SK-N-SH (cell line): ENCODE measurements at regions not wholly inside any gene's neighbourhood (a gene's known extent, or its start where the extent isn't known, plus 50 kb on each side); places are given as distances from the start of the nearest gene placed in this dataset.

Experiments used
- CTCF ChIA-PET: fragments of 300-600, 350-600 bp; formaldehyde crosslinking; extraction: SDS; loops from one replicate; lab custom pipeline; 2021; lab: Yijun Ruan, JAX
- POLR2A ChIA-PET: fragments of 350-600 bp; sonication (Branson Sonifier 250); formaldehyde crosslinking; extraction: SDS; loops from one replicate; lab custom pipeline; 2020; ENCODE audit warnings: antibody characterized with exemption, inconsistent platforms; lab: Yijun Ruan, JAX
- DNase-seq: peaks from one replicate; pipeline ENCODE4 v3.0.0; 2012
- H2AFZ ChIP-seq: fragments of 200-600 bp; sonication (generic); 2 replicates; pipeline ENCODE4 v1.8.1; 2016; ENCODE audit warnings: antibody characterized with exemption, mild to moderate bottlenecking, low read depth
- H3F3A ChIP-seq: fragments of 200-600 bp; sonication (generic); replicated peaks from 2 replicates; pipeline ENCODE3; 2016; ENCODE audit warnings: antibody characterized with exemption, mild to moderate bottlenecking; ENCODE audit not compliant: insufficient read depth
- H3K27ac ChIP-seq, 2 experiments: fragments of 200-500 bp in 1 of 2; fragments of 200-600 bp in 1 of 2; sonication (Bioruptor generic) in 1 of 2; sonication (generic), shearing (Covaris generic) in 1 of 2; 2 replicates each; pipeline versions ENCODE4 v1.5.1 to v1.6.1; 2014 to 2016; ENCODE audit warnings: low read depth in 2 of 2, inconsistent platforms in 1 of 2, low read length in 1 of 2, mild to moderate bottlenecking in 1 of 2, mixed read lengths in 1 of 2
- H3K27me3 ChIP-seq: fragments of 200-600 bp; sonication (generic), shearing (Covaris generic); 2 replicates; pipeline ENCODE4 v1.6.1; 2016; ENCODE audit warnings: mixed run types; ENCODE audit not compliant: insufficient read depth
- H3K36me3 ChIP-seq, 2 experiments: fragments of 200-500 bp in 1 of 2; fragments of 200-600 bp in 1 of 2; sonication (Bioruptor generic) in 1 of 2; sonication (generic) in 1 of 2; replicated peaks in 1 of 2; 2 replicates each; pipeline versions ENCODE3 to v1.5.1; 2014 to 2016; ENCODE audit warnings: low read length in 1 of 2, mild to moderate bottlenecking in 1 of 2; ENCODE audit not compliant: insufficient read depth in 2 of 2, control insufficient read depth in 1 of 2
- H3K4me1 ChIP-seq, 2 experiments: fragments of 200-500 bp in 1 of 2; fragments of 200-600 bp in 1 of 2; sonication (Bioruptor generic) in 1 of 2; sonication (generic), shearing (Covaris generic) in 1 of 2; 2 replicates each; pipeline versions ENCODE4 v1.5.1 to v1.6.1; 2014 to 2016; ENCODE audit warnings: low read depth in 1 of 2, low read length in 1 of 2, mixed run types in 1 of 2; ENCODE audit not compliant: insufficient read depth in 2 of 2, control insufficient read depth in 1 of 2
- H3K4me2 ChIP-seq: fragments of 200-600 bp; sonication (generic), shearing (Covaris generic); 2 replicates; pipeline ENCODE4 v1.6.1; 2017; ENCODE audit warnings: mixed run types
- H3K4me3 ChIP-seq, 2 experiments: fragments of 200-500 bp in 1 of 2; fragments of 200-600 bp in 1 of 2; sonication (Bioruptor generic) in 1 of 2; sonication (generic), shearing (Covaris generic) in 1 of 2; 2 replicates each; pipeline versions ENCODE4 v1.5.1 to v1.8.1; 2014 to 2016; ENCODE audit warnings: low read depth in 2 of 2, inconsistent platforms in 1 of 2, low read length in 1 of 2, mild to moderate bottlenecking in 1 of 2, mixed read lengths in 1 of 2, moderate library complexity in 1 of 2
- H3K79me2 ChIP-seq: fragments of 200-600 bp; sonication (generic); 2 replicates; pipeline ENCODE4 v1.8.1; 2017; ENCODE audit warnings: mild to moderate bottlenecking; ENCODE audit not compliant: insufficient read depth
- H3K9ac ChIP-seq: fragments of 200-600 bp; sonication (generic); 2 replicates; pipeline ENCODE4 v1.6.1; 2017; ENCODE audit warnings: mixed run types
- H3K9me2 ChIP-seq: fragments of 200-600 bp; sonication (generic); 2 replicates; pipeline ENCODE4 v1.6.1; 2017; ENCODE audit warnings: mixed run types
- H3K9me3 ChIP-seq: fragments of 200-600 bp; sonication (generic); 2 replicates; pipeline ENCODE4 v1.6.1; 2017; ENCODE audit warnings: mixed run types, mild to moderate bottlenecking, moderate library complexity
- H4K20me1 ChIP-seq: fragments of 200-600 bp; sonication (generic); 2 replicates; pipeline ENCODE4 v1.6.1; 2017; ENCODE audit warnings: mild to moderate bottlenecking, mixed run types; ENCODE audit not compliant: insufficient read depth
- CHD2 ChIP-seq: fragments of 150-350 bp; IDR thresholded peaks from 2 replicates; pipeline ENCODE4 v1.6.1; 2018; ENCODE audit warnings: low read length; ENCODE audit not compliant: partially characterized antibody
- CTCF ChIP-seq: fragments of 200-600 bp; sonication (generic); IDR thresholded peaks from 2 replicates; pipeline ENCODE4 v1.6.1; 2017; ENCODE audit warnings: antibody characterized with exemption, mild to moderate bottlenecking, moderate library complexity
- ELF1 ChIP-seq: IDR thresholded peaks from 2 replicates; pipeline ENCODE4 v1.4.0; 2012
- EP300 ChIP-seq, 2 experiments: IDR thresholded peaks; 2 replicates each; pipeline versions ENCODE4 v1.4.0 to v1.6.1; 2012; ENCODE audit warnings: borderline replicate concordance in 1 of 2, low read depth in 1 of 2, low read length in 1 of 2
- FOXJ3 ChIP-seq: sonication (generic); formaldehyde crosslinking; IDR thresholded peaks from 2 replicates; pipeline ENCODE4 v1.5.1; 2020; ENCODE audit warnings: mild to moderate bottlenecking, missing genetic modification reagents
- FOXM1 ChIP-seq: IDR thresholded peaks from 2 replicates; pipeline ENCODE4 v1.4.0; 2012; ENCODE audit warnings: low read depth, mild to moderate bottlenecking
- GATA2 ChIP-seq: sonication (generic); formaldehyde crosslinking; IDR thresholded peaks from 2 replicates; pipeline ENCODE4 v1.5.0; 2020; ENCODE audit warnings: mild to moderate bottlenecking, missing genetic modification reagents
- NFIC ChIP-seq: IDR thresholded peaks from 2 replicates; pipeline ENCODE4 v1.4.0; 2012; ENCODE audit warnings: borderline replicate concordance
- POLR2AphosphoS5 ChIP-seq: IDR thresholded peaks from 2 replicates; pipeline ENCODE4 v1.6.1; 2012; ENCODE audit warnings: low read depth, low read length
- RAD21 ChIP-seq: IDR thresholded peaks from 2 replicates; pipeline ENCODE4 v1.6.1; 2012; ENCODE audit warnings: mild to moderate bottlenecking, low read length
- REST ChIP-seq: IDR thresholded peaks from 2 replicates; pipeline ENCODE4 v1.6.1; 2012; ENCODE audit warnings: mild to moderate bottlenecking, low read depth, low read length, moderate library complexity
- TAF1 ChIP-seq: IDR thresholded peaks from 2 replicates; pipeline ENCODE4 v1.6.1; 2012; ENCODE audit warnings: low read depth, mild to moderate bottlenecking, low read length, moderate library complexity, borderline replicate concordance
- USF2 ChIP-seq: fragments of 150-350 bp; IDR thresholded peaks from 2 replicates; pipeline ENCODE4 v1.6.1; 2017; ENCODE audit warnings: antibody characterized with exemption, low read length, low read depth, borderline replicate concordance
- WGBS: methylation state at CpG from one replicate; pipeline ENCODE4 v1.1.6; 2017; ENCODE audit warnings: low lambda C conversion rate; 5-methylcytosine and 5-hydroxymethylcytosine counted together
- TF ChIP-seq, protein P1 (sequence below): IDR thresholded peaks from 2 replicates; pipeline ENCODE4; 2012
- TF ChIP-seq, protein P2 (sequence below): IDR thresholded peaks from 2 replicates; pipeline ENCODE4 v1.4.0; 2012; ENCODE audit warnings: low read depth, borderline replicate concordance

DNA sequence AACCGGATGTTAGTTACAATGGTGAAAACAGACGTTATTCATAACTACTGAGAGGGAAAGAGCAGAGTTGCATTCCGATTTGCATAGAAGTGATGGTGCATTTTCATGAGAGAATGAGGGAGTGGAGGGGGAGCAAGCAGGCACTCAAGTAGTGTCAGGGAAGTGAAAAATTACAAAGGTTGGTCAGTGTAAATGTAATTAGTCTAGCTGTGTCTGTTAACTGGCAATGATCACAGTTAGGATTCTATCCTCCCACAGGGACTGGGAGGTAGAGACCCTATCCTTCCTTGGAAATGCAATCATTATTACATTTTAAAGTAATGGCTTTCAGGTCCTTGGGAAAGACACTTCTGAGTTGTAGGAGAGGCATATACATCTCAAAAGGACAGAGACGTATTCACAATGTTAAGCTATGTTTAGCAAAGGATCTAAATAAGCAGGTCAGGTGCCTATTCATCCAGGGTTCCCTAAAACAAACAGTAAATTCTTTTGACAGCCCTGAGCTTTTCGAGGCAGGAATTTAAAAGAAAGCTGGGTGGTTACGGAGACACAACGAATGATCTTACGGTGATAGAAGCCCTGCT lies 1671.8 kb upstream of the DDX18 start:
- TF ChIP-seq EP300 (IDR thresholded peaks at IDR 0.05; ENCODE audit: borderline replicate concordance in 1 of 2, low read depth in 1 of 2, low read length in 1 of 2), result no peak
- no peak for TF ChIP-seq POLR2AphosphoS5
- TF ChIP-seq CHD2, result no peak
- TF ChIP-seq, protein P1, sequence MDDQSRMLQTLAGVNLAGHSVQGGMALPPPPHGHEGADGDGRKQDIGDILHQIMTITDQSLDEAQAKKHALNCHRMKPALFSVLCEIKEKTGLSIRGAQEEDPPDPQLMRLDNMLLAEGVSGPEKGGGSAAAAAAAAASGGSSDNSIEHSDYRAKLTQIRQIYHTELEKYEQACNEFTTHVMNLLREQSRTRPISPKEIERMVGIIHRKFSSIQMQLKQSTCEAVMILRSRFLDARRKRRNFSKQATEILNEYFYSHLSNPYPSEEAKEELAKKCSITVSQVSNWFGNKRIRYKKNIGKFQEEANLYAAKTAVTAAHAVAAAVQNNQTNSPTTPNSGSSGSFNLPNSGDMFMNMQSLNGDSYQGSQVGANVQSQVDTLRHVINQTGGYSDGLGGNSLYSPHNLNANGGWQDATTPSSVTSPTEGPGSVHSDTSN, result no peak
- TF ChIP-seq REST, result no peak
- no peak for TF ChIP-seq USF2
- TF ChIP-seq NFIC, result no peak
- TF ChIP-seq FOXM1, result no peak
- no peak for TF ChIP-seq RAD21
- no peak for TF ChIP-seq FOXJ3 (CRISPR knock-in tag)
- TF ChIP-seq ELF1, result no peak
- TF ChIP-seq TAF1, result no peak
- DNase-seq, result no peak
- Histone ChIP-seq H3K9me3 (no peaks in the 10 kb centered on the region; the same call in 1 of the 2 replicates), H2AFZ (no peak overlapping the region), H3F3A (no peaks in the 10 kb centered on the region), H3K9ac (no peak overlapping the region), H4K20me1 (no peaks in the 10 kb centered on the region), H3K4me1 (no peaks in the 10 kb centered on the region), H3K27me3 (no peaks in the 10 kb centered on the region), H3K36me3 (no peaks in the 10 kb centered on the region), H3K4me3 (no peak overlapping the region), H3K9me2 (no peaks in the 10 kb centered on the region), H3K79me2 (no peaks in the 10 kb centered on the region), H3K4me2 (no peak overlapping the region), H3K27ac (no peak overlapping the region)
- WGBS, result 24% methylated on average over 8 of the region's 8 CpGs
- ChIA-PET CTCF (no interaction called here), POLR2A (no interaction called here)

GRCh38 chr2:116145031-116145430 lies 1669.5 kb upstream of the DDX18 start:
- H3F3A ChIP-seq, result no peaks in the 10 kb centered on the region
- H3K9me3 ChIP-seq, result no peaks in the 10 kb centered on the region; the same call in 1 of the 2 replicates
- POLR2A ChIA-PET, result no interaction called here
- 8% methylated on average over 4 of the region's 4 CpGs for WGBS
- H3K27me3 ChIP-seq, result no peaks in the 10 kb centered on the region
- H2AFZ ChIP-seq, result no peak overlapping the region
- H3K4me2 ChIP-seq, result no peak overlapping the region
- H4K20me1 ChIP-seq, result no peaks in the 10 kb centered on the region
- no peak overlapping the region for H3K9ac ChIP-seq
- H3K9me2 ChIP-seq, result no peaks in the 10 kb centered on the region
- no peaks in the 10 kb centered on the region for H3K4me1 ChIP-seq
- no peak for DNase-seq
- no peaks in the 10 kb centered on the region for H3K79me2 ChIP-seq
- no peaks in the 10 kb centered on the region for H3K36me3 ChIP-seq
- CTCF ChIA-PET, result no interaction called here
- no peak overlapping the region for H3K4me3 ChIP-seq
- H3K27ac ChIP-seq, result no peak overlapping the region
- TF ChIP-seq, protein P2, sequence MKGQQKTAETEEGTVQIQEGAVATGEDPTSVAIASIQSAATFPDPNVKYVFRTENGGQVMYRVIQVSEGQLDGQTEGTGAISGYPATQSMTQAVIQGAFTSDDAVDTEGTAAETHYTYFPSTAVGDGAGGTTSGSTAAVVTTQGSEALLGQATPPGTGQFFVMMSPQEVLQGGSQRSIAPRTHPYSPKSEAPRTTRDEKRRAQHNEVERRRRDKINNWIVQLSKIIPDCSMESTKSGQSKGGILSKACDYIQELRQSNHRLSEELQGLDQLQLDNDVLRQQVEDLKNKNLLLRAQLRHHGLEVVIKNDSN, result no peak
- TF ChIP-seq FOXM1, result no peak
- TF ChIP-seq GATA2, result no peak
- TF ChIP-seq REST, result no peak
- TF ChIP-seq ELF1, result no peak
- TF ChIP-seq CTCF, result no peak
